TTC549 (cell line): ENCODE measurements at regions not wholly inside any gene's neighbourhood (a gene's known extent, or its start where the extent isn't known, plus 50 kb on each side); places are given as distances from the start of the nearest gene placed in this dataset.

ENCODE experiments used
- FAIRE-seq: peaks from 2 replicates; lab custom pipeline; 2012; peaks lifted over from hg19 to GRCh38; lab: Jason Lieb, UNC

DNA sequence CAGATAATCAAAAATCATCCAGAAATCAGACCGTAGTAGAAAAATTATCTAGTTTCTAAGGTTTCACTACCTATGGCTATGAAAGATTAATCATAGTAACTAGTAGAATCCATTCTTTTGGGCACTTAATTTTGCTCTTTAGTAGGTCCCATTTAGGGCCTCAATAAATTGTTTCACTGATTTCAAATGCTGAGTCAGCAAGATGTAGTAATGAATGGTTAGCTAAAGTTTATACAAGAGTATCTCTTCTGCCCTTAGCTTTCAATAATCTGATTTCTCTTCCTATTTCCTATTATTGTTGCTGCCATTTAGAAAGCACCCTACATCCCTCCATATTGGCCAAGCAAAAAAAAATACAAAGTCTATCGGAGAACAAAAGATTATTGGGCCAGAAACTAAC is 283.2 kb upstream of the PCDH10 start:
- no peak for FAIRE-seq

DNA sequence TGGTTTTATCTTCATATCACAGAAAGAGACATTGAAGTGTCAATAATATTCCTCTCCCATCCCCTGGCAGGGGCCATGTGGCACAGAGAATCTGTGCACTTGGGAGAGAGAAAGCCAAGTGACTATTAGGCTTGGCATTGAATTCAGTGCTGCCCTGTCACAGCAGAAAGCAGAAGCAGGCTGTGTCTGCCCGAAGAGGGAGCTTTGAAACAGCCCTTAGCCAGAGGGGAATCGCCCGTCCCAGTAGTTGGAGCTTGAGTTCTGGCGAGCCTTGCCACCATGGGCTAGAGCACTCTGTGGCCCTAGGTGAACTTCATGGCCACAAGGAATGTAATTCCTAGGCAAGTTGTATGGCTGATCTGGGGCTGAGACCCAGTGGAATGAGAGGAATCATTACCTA is 282.5 kb upstream of the PCDH10 start:
- no peak for FAIRE-seq

DNA sequence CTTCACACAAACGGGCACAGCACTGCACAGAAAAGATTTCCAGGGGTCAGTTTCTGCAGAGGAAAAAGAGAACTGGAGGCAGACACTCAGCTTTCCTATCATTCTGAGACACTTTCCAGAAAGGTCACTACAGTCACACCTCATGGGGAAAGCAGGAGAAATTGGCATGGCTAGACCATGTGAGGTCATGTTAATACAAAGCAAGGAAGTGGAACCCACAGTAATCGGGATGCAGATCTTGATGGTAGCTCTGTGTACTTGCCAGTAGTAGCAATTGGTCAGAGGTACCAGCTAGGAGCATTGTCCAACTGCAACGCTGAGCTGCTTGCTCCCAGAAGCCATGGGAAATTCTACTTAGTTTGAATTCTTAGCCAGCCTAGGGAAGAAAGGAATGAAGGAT is 255.3 kb upstream of the PCDH10 start:
- FAIRE-seq: no peak

- no peak for FAIRE-seq
Observed at GRCh38 chr4:132901224-132901623, 247.9 kb upstream of the PCDH10 start.

GRCh38 chr4:132910229-132910748 is 238.8 kb upstream of the PCDH10 start:
- FAIRE-seq: no peak

- no peak for FAIRE-seq
Observed at GRCh38 chr4:132918096-132918495, 231.0 kb upstream of the PCDH10 start.

DNA sequence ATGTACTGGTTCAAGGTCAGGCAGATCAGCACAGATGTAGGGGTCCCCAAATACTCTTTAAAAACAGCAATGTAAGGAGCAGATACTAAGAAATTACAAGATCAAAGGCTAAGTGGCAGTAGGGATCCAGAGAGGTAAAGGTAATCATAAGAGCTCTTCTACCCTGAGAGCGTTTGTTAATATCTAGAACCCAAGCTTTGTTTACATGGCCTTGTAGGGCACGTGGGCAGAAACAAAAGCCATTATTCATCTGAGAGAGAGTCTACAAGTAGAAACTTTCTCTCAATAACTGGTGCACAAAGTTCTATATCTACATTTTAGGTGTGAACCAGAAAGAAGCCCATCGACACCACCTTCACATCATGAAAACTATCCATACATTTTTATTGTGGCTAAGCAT is 225.6 kb upstream of the PCDH10 start:
- FAIRE-seq: no peak

- FAIRE-seq: no peak
Observed at GRCh38 chr4:132934911-132935310, 214.2 kb upstream of the PCDH10 start.

GRCh38 chr4:132955146-132955545 is 193.9 kb upstream of the PCDH10 start:
- no peak for FAIRE-seq

DNA sequence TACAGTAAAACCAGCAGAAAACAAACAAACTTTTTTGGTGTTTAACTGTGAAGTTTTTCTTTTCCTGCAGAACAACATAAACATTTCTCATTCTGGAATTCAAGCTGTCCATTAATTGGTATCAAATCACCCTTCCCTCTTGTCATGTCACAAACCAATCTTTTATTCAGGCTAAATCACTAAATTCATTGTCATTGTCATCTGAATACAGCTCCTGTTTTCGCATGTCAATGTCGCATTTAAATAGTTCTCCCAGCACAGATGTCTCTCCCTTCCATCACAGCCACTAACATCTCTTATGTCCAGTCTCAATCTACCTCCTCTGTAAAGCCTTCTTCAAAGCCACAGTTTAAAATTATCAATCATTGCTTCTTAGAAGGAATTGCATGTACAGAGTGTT is 192.1 kb upstream of the PCDH10 start:
- no peak for FAIRE-seq

GRCh38 chr4:132958457-132959263 is 190.4 kb upstream of the PCDH10 start:
- FAIRE-seq: no peak

DNA sequence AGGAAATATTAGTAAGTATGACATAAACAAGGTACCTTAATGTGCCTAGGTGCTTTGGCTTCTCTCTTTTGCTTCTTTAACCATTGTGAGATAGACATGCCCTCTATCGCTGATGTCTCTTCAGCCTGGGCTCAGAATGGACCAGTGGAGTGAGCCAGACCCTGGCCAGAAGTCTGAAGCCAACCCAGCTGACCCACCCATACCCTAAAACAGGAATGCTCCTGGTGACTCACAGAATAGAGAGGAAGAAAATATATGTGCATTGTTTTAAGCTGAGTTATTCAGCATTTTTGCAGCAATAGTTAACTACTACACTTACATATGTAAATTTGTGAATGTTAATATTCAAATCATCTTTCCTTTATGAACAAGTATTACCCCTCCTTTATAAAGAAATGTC is 167.5 kb upstream of the PCDH10 start:
- FAIRE-seq: no peak

DNA sequence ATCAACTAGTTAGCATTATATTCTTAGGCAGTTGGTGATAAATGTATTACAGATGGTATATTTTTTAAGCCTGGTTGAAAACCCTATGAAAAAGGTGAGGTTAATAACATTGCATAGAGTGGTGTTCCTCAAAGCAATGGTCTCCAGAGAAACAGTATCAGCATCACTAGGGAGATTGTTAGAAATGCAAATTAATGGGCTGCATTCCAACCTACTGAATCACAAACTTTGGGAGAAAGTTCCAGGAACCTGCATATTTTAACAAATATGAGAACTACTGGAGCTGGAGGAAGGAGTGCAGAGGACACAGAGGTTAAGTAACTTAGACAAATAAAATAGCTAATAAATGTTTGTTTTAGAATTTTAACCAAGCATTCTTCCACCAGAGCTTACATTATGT is 166.9 kb upstream of the PCDH10 start:
- FAIRE-seq: no peak

- FAIRE-seq: no peak
Observed at GRCh38 chr4:132991111-132991510, 158.0 kb upstream of the PCDH10 start.

GRCh38 chr4:132992686-132993085 is 156.4 kb upstream of the PCDH10 start:
- no peak for FAIRE-seq

GRCh38 chr4:132998585-132999230 is 150.4 kb upstream of the PCDH10 start:
- no peak for FAIRE-seq

- no peak for FAIRE-seq
Observed at GRCh38 chr4:133000012-133000411, 149.1 kb upstream of the PCDH10 start.

GRCh38 chr4:133003169-133003568 is 145.9 kb upstream of the PCDH10 start:
- no peak for FAIRE-seq

DNA sequence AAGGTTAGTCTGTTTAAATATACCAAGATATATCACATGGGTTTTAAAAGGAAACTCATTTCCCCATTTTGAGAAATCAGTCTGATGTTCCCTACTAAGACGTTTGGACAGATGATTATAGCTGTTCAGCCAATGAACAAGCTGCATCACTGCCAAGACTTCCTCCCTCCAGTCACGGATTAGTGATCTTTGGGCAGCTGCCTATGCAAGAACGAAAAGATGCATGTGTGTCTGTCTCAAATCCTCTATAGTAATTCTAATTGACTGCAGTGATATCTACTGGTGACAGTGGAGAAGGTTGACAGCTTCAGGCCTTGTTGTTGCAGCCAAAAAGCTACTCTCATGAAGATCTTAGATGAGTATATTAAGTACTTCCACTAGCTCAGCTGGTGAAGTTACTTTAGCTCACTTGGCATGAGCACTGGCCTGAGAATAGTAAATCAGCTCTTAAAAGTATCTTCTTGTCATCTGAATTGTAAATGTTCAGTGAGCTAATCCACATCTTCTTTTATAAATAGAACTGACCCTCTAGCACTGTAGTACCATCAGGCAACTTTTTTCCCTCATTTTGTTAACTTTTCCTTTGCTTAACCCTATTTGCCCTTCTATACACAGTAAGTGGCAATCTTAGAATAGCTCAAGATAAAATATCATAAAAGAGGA is 134.5 kb upstream of the PCDH10 start:
- no peak for FAIRE-seq

GRCh38 chr4:133045288-133045687 is 103.8 kb upstream of the PCDH10 start:
- FAIRE-seq: no peak

DNA sequence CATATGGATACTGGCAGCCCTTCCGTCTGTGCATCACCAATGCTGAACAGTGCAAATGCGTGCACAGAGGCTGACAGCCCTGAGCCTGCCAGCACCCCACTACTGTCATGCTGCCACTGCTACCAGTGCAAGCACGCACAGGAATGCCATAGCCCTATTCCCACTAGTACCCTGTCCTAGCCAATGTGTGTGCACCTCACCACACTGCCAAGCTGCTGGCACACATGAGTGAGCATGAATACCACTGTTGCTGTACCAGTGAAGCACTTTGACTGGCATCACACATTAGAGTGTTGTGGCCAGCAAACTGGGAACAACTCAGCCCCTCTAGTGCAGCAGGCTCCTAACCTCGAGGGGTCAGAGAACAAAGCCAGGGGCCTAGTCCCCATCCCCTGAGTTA is 102.9 kb upstream of the PCDH10 start:
- no peak for FAIRE-seq

DNA sequence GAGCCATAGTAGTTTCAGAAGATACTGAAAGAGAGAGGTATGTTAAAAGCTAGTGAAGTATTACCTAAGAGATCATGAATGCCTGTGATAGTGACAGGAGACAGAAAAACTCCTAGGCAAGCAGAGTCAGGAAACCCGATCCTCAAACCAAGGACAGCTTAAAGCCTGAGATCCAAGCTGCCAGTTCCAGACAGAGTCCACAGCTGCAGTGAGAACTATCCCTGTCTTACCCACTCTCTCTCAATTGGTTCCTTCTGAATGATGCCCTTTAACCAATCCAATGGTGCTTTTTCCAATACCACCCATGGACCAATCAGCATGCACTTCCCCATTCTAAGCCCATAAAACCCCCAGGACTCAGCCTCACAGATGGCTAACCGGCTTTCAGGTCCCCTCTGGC is 90.4 kb upstream of the PCDH10 start:
- FAIRE-seq: no peak

DNA sequence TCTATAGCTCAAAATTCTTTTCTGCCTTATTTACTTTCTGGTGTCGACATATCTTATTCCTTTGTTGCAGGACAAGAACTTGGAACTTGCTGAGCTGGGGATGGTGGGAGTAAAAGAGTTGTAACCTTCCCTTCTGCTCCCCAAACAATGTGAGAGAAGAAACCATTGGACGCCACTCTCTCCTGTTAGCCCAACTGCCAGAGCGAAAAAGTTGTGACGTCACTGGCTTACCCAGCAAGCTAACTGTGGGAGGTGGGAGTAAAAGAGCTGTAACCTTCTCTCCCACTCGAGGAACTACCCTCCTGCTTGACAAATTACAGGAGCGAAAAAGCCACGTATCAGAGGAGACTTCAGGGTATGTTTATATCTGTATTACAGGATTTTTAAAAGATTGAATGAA is 90.0 kb upstream of the PCDH10 start:
- no peak for FAIRE-seq
